ENCODE measurements at regions not wholly inside any gene's neighbourhood (a gene's known extent, or its start where the extent isn't known, plus 50 kb on each side); places are given as distances from the start of the nearest gene placed in this dataset.

DNA sequence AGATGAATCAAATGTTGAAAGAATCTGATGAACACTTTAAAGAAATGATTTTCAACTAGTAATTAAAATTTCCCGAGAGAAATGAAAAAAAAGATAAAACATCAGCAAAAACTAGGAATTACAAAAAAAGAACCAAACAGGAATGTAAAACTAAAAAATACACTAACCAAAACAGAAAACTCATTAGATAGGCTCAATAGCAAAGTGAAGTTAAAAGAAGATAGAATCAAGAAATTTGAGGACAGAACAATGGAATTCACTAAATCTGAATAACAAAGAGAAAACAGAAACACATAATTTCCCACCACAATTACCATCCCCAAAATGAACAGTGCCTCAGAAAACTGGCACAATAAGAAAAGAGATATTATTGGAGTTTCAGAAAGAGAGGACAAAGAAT lies 290.1 kb upstream of the CNTN4 start:
- intact Hi-C loops (cut with micrococcal nuclease), result no loop called here

DNA sequence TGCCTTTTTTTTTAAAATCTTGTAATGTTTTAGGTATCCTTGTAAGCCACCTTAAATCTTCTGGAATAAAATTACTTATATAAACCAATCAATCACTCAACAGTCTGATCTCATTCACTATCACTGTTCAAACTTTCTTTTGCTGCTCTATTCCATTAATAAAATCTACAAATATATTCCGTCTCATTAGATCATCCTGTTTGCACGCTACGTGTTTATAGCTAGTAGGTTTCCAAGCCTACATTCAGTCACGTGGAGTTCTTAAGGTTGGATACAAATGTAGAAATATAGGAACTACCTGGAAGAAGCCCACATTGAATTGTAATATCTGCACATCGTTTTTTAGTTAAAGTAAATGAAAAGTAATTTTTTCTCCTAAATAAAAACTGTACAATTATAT lies 274.8 kb upstream of the CNTN4 start:
- no peak for ATAC-seq
- TF ChIP-seq TEAD2 (tag; IDR thresholded peaks at IDR 0.05) (no peak), ZNF695 (CRISPR knock-in tag; IDR thresholded peaks at IDR 0.05) (no peak), HNRNPLL (IDR thresholded peaks at IDR 0.05; ENCODE audit: low read depth, low read length, poor library complexity, severe bottlenecking) (no peak), HDGF (IDR thresholded peaks at IDR 0.05) (no peak), ZNF253 (CRISPR knock-in tag; conservative IDR thresholded peaks at IDR 0.05) (no peak), TRIM24 (IDR thresholded peaks at IDR 0.05) (no peak), MAFG (tag; conservative IDR thresholded peaks at IDR 0.05) (no peak), RBM25 (IDR thresholded peaks at IDR 0.05; ENCODE audit: low read depth, low read length, severe bottlenecking) (no peak)

More for the DNA sequence above, 290.1 kb upstream of the CNTN4 start:
- Histone ChIP-seq H3K4me1 (replicated peaks in 1 of 2; ENCODE audit: control insufficient read depth in 2 of 2, insufficient read depth in 2 of 2, low read length in 2 of 2) (no peaks in the 10 kb centered on the region), H3K27me3 (ENCODE audit: control insufficient read depth in 2 of 2, insufficient read depth in 2 of 2, low read length in 2 of 2) (no peaks in the 10 kb centered on the region), H3K9me1 (ENCODE audit: control insufficient read depth, insufficient read depth, low read length) (no peaks in the 10 kb centered on the region), H3K79me2 (ENCODE audit: control insufficient read depth, insufficient read depth, low read length) (no peaks in the 10 kb centered on the region), H3K4me2 (ENCODE audit: insufficient read depth, low read length) (no peak overlapping the region), H3K9me3 (replicated peaks; ENCODE audit: control insufficient read depth, insufficient read depth, low read depth, low read length) (peaks cover 6% of the 10 kb centered on the region; the same call in 1 of the 2 replicates), H3K4me3 (no peak overlapping the region), H3K36me3 (ENCODE audit: control insufficient read depth, insufficient read depth, low read length) (no peaks in the 10 kb centered on the region), H4K20me1 (replicated peaks; ENCODE audit: control insufficient read depth, insufficient read depth, low read length) (no peaks in the 10 kb centered on the region), H3K9ac (ENCODE audit: insufficient read depth in 1 of 2, low read depth in 2 of 2, low read length in 2 of 2) (no peak overlapping the region), H2AFZ (ENCODE audit: low read depth, low read length) (no peak overlapping the region), H3K27ac (ENCODE audit: extremely low read depth, low read depth, low read length) (no peak overlapping the region)
- WGBS (ENCODE audit: insufficient coverage, low coverage, missing lambda C conversion rate), result 0% methylated on average over 1 of the region's 1 CpG
- DNase-seq (ENCODE audit: extremely low read depth in 1 of 4, low spot score in 3 of 4), result no peak
- no TSS peak for BruUV-seq (replicated peaks)
- no peak for ATAC-seq
- in situ Hi-C loops (cut with MboI), result no loop called here
- CTCF ChIA-PET (ENCODE audit: low intra/inter-chr PET ratio), result no interaction called here
- TF ChIP-seq TEAD1 (CRISPR knock-in tag; IDR thresholded peaks at IDR 0.05) (no peak), SIX5 (IDR thresholded peaks at IDR 0.05; ENCODE audit: borderline replicate concordance in 1 of 2, insufficient read depth in 1 of 2, low read depth in 1 of 2, low read length in 2 of 2) (no peak), ZNF23 (CRISPR knock-in tag; IDR thresholded peaks at IDR 0.05) (no peak), CBFB (CRISPR knock-in tag; IDR thresholded peaks at IDR 0.05) (no peak), ZNF316 (IDR thresholded peaks at IDR 0.05) (0 out of 2 replicates have a peak, but pooled peaks have one; percentile 11), SUPT5H (IDR thresholded peaks at IDR 0.05) (no peak), ZFP30 (CRISPR knock-in tag; IDR thresholded peaks at IDR 0.05; ENCODE audit: borderline replicate concordance) (peak; percentile 71; the same call in 1 of the 2 replicates)
- POLR2A ChIA-PET, result no interaction called here
- FAIRE-seq, result no peak

More for the DNA sequence above, 274.8 kb upstream of the CNTN4 start:
- no peak for DNase-seq (ENCODE audit: extremely low read depth in 1 of 4, low spot score in 3 of 4)
- Histone ChIP-seq H4K20me1 (replicated peaks; ENCODE audit: control insufficient read depth, insufficient read depth, low read length) (no peaks in the 10 kb centered on the region), H3K27ac (ENCODE audit: extremely low read depth, low read depth, low read length) (no peak overlapping the region), H3K27me3 (ENCODE audit: control insufficient read depth in 2 of 2, insufficient read depth in 2 of 2, low read length in 2 of 2) (no peaks in the 10 kb centered on the region), H3K9me1 (ENCODE audit: control insufficient read depth, insufficient read depth, low read length) (no peaks in the 10 kb centered on the region), H3K4me3 (no peak overlapping the region), H3K4me1 (replicated peaks in 1 of 2; ENCODE audit: control insufficient read depth in 2 of 2, insufficient read depth in 2 of 2, low read length in 2 of 2) (no peaks in the 10 kb centered on the region), H3K9me3 (replicated peaks; ENCODE audit: control insufficient read depth, insufficient read depth, low read depth, low read length) (no peaks in the 10 kb centered on the region; the same call in 1 of the 2 replicates), H3K36me3 (ENCODE audit: control insufficient read depth, insufficient read depth, low read length) (no peaks in the 10 kb centered on the region), H3K4me2 (ENCODE audit: insufficient read depth, low read length) (no peak overlapping the region), H3K9ac (ENCODE audit: insufficient read depth in 1 of 2, low read depth in 2 of 2, low read length in 2 of 2) (no peak overlapping the region), H2AFZ (ENCODE audit: low read depth, low read length) (no peak overlapping the region), H3K79me2 (ENCODE audit: control insufficient read depth, insufficient read depth, low read length) (no peaks in the 10 kb centered on the region)
- intact Hi-C loops (cut with micrococcal nuclease), result no loop called here
- in situ Hi-C loops (cut with MboI), result no loop called here
- ChIA-PET POLR2A (no interaction called here), CTCF (ENCODE audit: low intra/inter-chr PET ratio) (no interaction called here)
- under 1% methylated on average over 5 of the region's 5 CpGs for WGBS (ENCODE audit: insufficient coverage, low coverage, missing lambda C conversion rate)
- no peak for FAIRE-seq
- no TSS peak for BruUV-seq (replicated peaks)
